Smooth muscle cell (in vitro differentiated cells): ENCODE measurements at regions not wholly inside any gene's neighbourhood (a gene's known extent, or its start where the extent isn't known, plus 50 kb on each side); places are given as distances from the start of the nearest gene placed in this dataset.

Source experiments
- DNase-seq: peaks from one replicate; lab custom pipeline; 2025; ENCODE audit not compliant: unreplicated experiment; lab: John Stamatoyannopoulos, UW
- H2AFZ ChIP-seq: fragments of 200-600 bp; sonication (generic); 2 replicates; pipeline ENCODE4 v1.6.0; 2016; ENCODE audit warnings: antibody characterized with exemption, low read depth, mild to moderate bottlenecking
- H3F3A ChIP-seq: fragments of 200-600 bp; sonication (generic); 2 replicates; pipeline ENCODE4 v1.6.0; 2017; ENCODE audit warnings: antibody characterized with exemption, low read depth
- H3K27ac ChIP-seq: fragments of 200-600 bp; sonication (generic); 2 replicates; pipeline ENCODE4 v1.5.1; 2016; ENCODE audit warnings: low read depth, mild to moderate bottlenecking
- H3K27me3 ChIP-seq: fragments of 200-600 bp; sonication (generic); 2 replicates; pipeline ENCODE4 v1.6.1; 2016; ENCODE audit warnings: low read depth, mild to moderate bottlenecking
- H3K36me3 ChIP-seq: fragments of 200-600 bp; sonication (generic); 2 replicates; pipeline ENCODE4 v1.5.1; 2016; ENCODE audit warnings: low read depth
- H3K4me1 ChIP-seq: fragments of 200-600 bp; sonication (generic); 2 replicates; pipeline ENCODE4 v1.5.1; 2016; ENCODE audit warnings: low read depth
- H3K4me2 ChIP-seq: fragments of 200-600 bp; sonication (generic); 2 replicates; pipeline ENCODE4 v1.6.0; 2016; ENCODE audit warnings: mild to moderate bottlenecking
- H3K4me3 ChIP-seq: fragments of 200-600 bp; sonication (generic); 2 replicates; pipeline ENCODE4 v1.5.1; 2016; ENCODE audit warnings: mild to moderate bottlenecking
- H3K79me2 ChIP-seq: fragments of 200-600 bp; sonication (generic); 2 replicates; pipeline ENCODE4 v1.6.0; 2016; ENCODE audit warnings: low read depth, mild to moderate bottlenecking
- H3K9ac ChIP-seq: fragments of 200-600 bp; sonication (generic); 2 replicates; pipeline ENCODE4 v1.6.0; 2016; ENCODE audit warnings: low read depth
- H3K9me3 ChIP-seq: fragments of 200-600 bp; sonication (generic); replicated peaks from 2 replicates; pipeline ENCODE4 v1.5.1; 2016; ENCODE audit warnings: low read depth
- H4K20me1 ChIP-seq: fragments of 200-600 bp; sonication (generic); 2 replicates; pipeline ENCODE4 v1.6.0; 2016; ENCODE audit warnings: low read depth
- CTCF ChIP-seq: fragments of 200-600 bp; sonication (generic); IDR thresholded peaks from 2 replicates; pipeline ENCODE4 v1.5.1; 2017; ENCODE audit warnings: borderline replicate concordance, mild to moderate bottlenecking, antibody characterized with exemption; ENCODE audit not compliant: insufficient read depth, poor library complexity, severe bottlenecking
- WGBS: methylation state at CpG from one replicate; pipeline ENCODE4 v1.1.7; 2016; ENCODE audit warnings: low lambda C conversion rate; 5-methylcytosine and 5-hydroxymethylcytosine counted together

GRCh38 chr16:61530697-61531096 lies 505.5 kb downstream of the CDH8 start:
- TF ChIP-seq CTCF = no peak
- no peak overlapping the region for H2AFZ ChIP-seq
- H3K4me2 ChIP-seq = no peak overlapping the region
- DNase-seq = no peak
- H3K4me3 ChIP-seq = no peak overlapping the region
- H3K4me1 ChIP-seq = no peaks in the 10 kb centered on the region
- no peaks in the 10 kb centered on the region for H3K36me3 ChIP-seq
- no peaks in the 10 kb centered on the region for H3K27me3 ChIP-seq
- no peaks in the 10 kb centered on the region for H3K79me2 ChIP-seq
- H3K9ac ChIP-seq = no peak overlapping the region
- WGBS = 86% methylated on average over 2 of the region's 2 CpGs
- H3K27ac ChIP-seq = no peak overlapping the region
- H4K20me1 ChIP-seq = no peaks in the 10 kb centered on the region
- H3K9me3 ChIP-seq = no peaks in the 10 kb centered on the region
- no peaks in the 10 kb centered on the region for H3F3A ChIP-seq

GRCh38 chr16:61500851-61501250 lies 535.4 kb downstream of the CDH8 start:
- H3K36me3 ChIP-seq = no peaks in the 10 kb centered on the region
- no peak overlapping the region for H3K4me3 ChIP-seq
- H3K79me2 ChIP-seq = no peaks in the 10 kb centered on the region
- no peak overlapping the region for H2AFZ ChIP-seq
- 44% methylated on average over 2 of the region's 2 CpGs for WGBS
- H3K9me3 ChIP-seq = no peaks in the 10 kb centered on the region
- TF ChIP-seq CTCF = no peak
- no peak overlapping the region for H3K4me2 ChIP-seq
- no peaks in the 10 kb centered on the region for H4K20me1 ChIP-seq
- H3K27ac ChIP-seq = no peak overlapping the region
- no peaks in the 10 kb centered on the region for H3F3A ChIP-seq
- no peak for DNase-seq
- H3K27me3 ChIP-seq = no peaks in the 10 kb centered on the region
- H3K4me1 ChIP-seq = no peaks in the 10 kb centered on the region
- no peak overlapping the region for H3K9ac ChIP-seq

- no peak for TF ChIP-seq CTCF
- Histone ChIP-seq H3K9ac (no peak overlapping the region), H3K4me2 (no peak overlapping the region), H3K4me1 (no peaks in the 10 kb centered on the region), H3K4me3 (no peak overlapping the region), H3K9me3 (no peaks in the 10 kb centered on the region), H2AFZ (no peak overlapping the region), H3K27ac (no peak overlapping the region), H3K36me3 (no peaks in the 10 kb centered on the region), H3K27me3 (no peaks in the 10 kb centered on the region), H3K79me2 (no peaks in the 10 kb centered on the region), H4K20me1 (no peaks in the 10 kb centered on the region), H3F3A (no peaks in the 10 kb centered on the region)
- WGBS = 100% methylated on average over 1 of the region's 1 CpG
- no peak for DNase-seq
Observed at GRCh38 chr16:61480250-61480649, 556.0 kb downstream of the CDH8 start.

GRCh38 chr16:61471737-61472136 lies 564.5 kb downstream of the CDH8 start:
- H3K9me3 ChIP-seq = no peaks in the 10 kb centered on the region
- no peak overlapping the region for H3K27ac ChIP-seq
- H3K4me1 ChIP-seq = no peaks in the 10 kb centered on the region
- H3K4me2 ChIP-seq = no peak overlapping the region
- H3K27me3 ChIP-seq = no peaks in the 10 kb centered on the region
- no peak overlapping the region for H3K9ac ChIP-seq
- TF ChIP-seq CTCF = no peak
- H3K79me2 ChIP-seq = no peaks in the 10 kb centered on the region
- H3F3A ChIP-seq = no peaks in the 10 kb centered on the region
- no peaks in the 10 kb centered on the region for H4K20me1 ChIP-seq
- H3K36me3 ChIP-seq = no peaks in the 10 kb centered on the region
- H3K4me3 ChIP-seq = no peak overlapping the region
- H2AFZ ChIP-seq = no peak overlapping the region
- DNase-seq = no peak
